ENCODE measurements at regions not wholly inside any gene's neighbourhood (a gene's known extent, or its start where the extent isn't known, plus 50 kb on each side); places are given as distances from the start of the nearest gene placed in this dataset.

GRCh38 chr3:159739166-159739565 lies 249.5 kb upstream of the IL12A start:
- no peak for TF ChIP-seq SMC3 (IDR thresholded peaks at IDR 0.05; ENCODE audit: low read depth, low read length)
- no peak for TF ChIP-seq RAD21 (IDR thresholded peaks at IDR 0.05; ENCODE audit: low read length)
